G401 (cell line): ENCODE measurements at regions not wholly inside any gene's neighbourhood (a gene's known extent, or its start where the extent isn't known, plus 50 kb on each side); places are given as distances from the start of the nearest gene placed in this dataset.

Experiments
- DNase-seq: peaks from one replicate; pipeline ENCODE4 v3.0.0-alpha.2; 2015; ENCODE audit warnings: low spot score
- in situ Hi-C: cut with HindIII; loops from 2 replicates; pipeline ENCODE4 v1.10.0; 2016; ENCODE audit warnings: low sequenced_read_pairs, mixed read lengths

DNA sequence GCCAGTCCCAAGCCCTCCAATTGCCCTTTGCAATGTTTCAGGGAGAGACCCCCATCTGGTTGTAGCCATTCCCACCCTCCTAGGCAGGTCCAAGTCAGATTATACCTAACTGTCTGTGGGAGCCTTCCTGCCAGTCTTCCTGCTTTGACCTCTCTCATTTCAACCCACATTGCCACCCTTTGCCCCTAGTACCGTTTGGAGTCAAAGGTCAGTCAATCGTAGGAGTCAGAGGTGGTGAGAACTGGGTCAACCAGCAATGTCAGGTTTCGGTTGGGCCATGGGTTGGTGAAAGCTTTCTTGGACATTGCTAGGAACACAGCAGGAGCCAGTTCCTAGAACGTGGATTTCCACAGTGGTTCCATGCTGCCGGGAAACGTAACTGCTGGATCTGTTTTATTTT is 269.4 kb upstream of the GHITM start:
- in situ Hi-C loops = no loop called here

DNA sequence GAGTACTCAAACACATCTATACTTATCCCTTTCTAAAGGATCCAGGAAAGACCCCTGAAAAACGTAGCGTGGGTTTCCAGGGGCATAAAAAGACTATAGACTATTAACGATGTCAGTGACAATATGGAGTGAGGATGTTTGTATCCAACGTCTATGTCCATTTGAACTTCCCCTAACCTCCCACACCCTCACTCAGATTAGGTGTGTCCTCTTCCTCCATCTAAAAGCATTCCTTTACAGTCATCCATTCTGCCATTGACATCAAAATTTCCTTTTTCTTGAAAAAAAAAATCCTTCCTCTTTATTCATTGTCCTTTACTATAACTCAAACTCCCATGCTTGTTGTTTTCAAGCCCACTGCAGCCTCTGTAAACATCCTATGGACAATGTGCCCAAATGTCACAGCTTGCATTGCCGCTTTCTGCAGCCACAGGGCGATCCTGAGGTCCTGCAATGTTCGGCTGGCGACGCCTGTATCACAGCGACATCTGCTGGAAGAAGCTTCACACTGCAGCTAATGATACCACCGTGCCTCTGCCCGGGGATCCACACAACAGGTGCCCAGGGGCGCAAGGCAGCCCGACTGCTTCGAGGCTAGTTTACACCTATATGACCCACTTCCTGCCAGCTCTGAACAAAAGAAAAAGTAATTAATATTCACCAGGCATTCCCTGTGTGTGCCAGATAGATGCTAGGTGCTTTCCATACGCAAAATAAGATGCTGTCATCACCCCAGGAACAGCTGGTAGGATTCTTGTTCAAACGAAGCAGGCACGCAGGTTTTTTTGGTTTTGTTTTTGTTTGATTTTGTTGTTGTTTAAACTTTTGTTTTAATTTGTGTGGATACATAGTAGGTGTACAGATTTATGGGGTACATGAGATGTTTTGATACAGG is 267.9 kb upstream of the GHITM start:
- peak; percentile 69 for DNase-seq
- in situ Hi-C loops = no loop called here

More for the DNA sequence above, 269.4 kb upstream of the GHITM start:
- no peak for DNase-seq

DNA sequence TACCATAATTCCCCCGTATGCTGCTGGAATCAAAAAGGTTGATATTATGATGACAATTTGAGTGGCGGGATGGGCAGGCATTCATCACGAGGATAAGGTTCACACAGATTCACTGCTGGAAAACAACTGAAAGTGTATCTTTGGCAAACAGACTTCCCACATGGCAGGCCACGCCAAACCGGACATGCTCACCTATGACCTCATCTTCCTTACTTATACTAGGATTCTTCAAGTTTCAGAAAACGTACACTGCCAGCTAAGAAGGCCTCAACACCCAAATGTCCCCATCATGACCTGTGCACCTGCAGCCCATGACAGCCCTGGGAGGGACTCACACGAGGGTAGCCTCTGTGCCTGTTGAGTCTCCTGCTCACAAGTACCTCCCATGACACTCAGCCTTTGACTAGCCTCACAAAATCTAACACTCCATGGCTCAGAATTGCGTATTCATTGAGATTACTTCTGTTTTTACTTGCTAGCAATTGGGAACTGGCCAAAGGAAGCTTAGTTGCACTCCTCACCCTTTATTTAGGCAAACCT is 259.0 kb upstream of the GHITM start:
- no peak for DNase-seq
- in situ Hi-C loops = no loop called here

DNA sequence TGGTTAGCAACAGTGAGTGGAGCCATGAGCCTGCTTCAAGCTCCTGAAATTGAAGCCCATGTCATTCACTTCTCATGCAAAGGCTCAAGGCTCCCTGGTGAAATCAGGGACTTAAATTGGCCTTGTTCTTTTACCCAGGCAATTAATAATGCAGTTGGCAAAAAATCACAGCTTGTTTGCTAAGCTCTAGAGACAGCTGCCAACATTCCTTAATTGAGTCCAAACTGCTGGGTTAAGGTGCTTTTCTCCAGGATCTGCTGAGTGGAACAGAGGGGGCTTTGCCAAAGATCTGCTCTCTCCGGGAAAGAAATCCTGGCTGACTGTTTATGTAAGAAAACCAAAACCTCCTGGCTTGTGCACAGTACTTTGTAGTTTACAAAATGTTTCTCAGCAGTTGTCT is 257.6 kb upstream of the GHITM start:
- peak; percentile 37 for DNase-seq
- in situ Hi-C loops = no loop called here

DNA sequence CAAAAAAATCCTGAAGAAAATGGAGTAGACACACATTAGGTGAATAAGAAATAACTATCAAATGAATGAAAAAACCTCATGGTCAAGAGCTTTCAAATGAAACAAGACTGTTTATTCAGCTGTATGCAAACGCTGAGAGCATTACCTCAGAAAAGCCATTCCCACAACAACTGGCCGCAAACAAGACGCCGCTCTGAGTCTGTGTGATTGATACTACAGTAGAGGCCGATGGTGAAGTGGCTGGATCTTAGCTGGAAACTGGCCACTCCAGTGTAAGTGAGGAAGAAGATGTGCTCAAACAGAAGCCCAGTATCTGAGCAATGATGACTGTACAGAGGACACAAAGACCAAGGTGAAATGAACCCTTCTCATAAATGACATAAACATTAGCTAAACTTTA is 252.4 kb upstream of the GHITM start:
- in situ Hi-C loops = no loop called here
- DNase-seq = no peak

DNA sequence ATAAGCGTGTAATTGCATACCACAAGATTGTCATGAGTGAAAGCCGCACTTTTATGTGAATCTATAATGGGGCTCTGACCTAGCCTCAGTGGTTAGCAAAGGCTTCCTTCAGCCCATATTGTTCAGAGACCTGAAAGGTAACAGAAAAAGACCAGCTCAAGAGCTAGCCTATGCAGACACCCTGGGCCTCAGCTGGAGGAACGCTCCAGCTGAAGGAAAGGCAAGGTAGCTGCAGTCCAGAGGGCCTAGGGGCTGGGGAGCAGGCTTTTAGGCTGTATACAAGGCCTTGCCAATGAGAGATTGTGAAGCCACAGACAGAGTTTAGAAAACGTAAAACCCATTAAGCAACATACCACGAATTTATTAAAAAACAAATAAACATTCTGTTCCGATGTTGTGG is 246.6 kb upstream of the GHITM start:
- DNase-seq = no peak
- in situ Hi-C loops = no loop called here

DNA sequence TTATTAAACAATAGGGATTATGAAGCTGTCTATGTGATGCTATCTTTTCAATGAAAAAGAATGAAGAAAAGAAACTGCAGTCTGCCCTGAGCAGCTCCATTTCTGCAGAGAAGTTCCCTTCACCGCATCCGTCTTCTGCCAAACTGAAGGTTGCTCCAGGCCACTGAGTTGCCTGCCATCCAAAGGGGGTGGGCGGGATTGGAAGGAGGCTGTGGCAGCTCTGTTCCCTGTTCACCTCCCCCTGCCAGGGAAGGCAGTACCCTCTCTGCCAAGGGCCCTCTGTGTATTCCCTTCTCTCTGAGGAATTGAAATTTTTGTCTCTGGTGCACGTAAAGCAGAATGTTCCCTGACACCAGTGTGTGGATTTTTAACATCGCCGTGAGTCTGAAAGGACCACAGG is 243.1 kb upstream of the GHITM start:
- in situ Hi-C loops = no loop called here
- no peak for DNase-seq

DNA sequence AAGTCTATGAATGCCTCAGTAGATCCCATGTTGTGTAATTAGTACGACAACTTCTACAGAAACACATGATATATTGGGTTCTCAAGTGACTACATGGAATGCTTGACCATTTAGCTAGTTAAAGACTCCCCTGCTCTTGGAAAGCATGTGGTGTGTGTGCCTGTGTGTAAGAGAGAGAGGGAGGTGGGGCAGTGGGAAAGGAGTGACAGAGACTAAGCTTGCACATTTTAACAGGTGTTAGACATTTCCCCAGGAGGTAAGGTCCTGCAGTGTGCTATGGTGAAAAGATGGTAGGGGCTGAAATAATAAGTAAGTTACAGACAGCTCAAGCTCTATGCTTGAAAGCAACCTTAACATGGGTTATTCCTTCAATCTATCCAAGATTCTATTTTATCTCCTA is 241.7 kb upstream of the GHITM start:
- in situ Hi-C loops = no loop called here
- no peak for DNase-seq

DNA sequence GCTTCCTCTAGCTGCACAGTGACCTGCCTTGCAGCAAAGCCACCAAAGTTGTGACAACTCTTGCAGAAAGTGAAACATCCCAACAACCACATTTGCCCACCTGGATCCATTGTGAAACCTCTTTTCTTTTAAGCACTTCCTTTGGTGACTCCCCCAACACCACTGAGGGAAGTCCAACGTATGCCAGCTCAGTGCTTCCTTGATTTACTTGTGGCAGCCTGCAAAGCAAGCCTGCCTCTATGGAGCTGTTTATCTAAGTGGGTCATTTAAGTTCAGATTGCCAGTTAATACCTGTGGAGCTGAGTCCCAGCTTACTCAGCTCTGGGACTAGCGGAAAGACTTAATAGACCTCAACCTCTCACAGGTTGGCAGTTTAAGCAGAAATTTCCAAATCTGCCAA is 230.8 kb upstream of the GHITM start:
- in situ Hi-C loops = no loop called here
- no peak for DNase-seq

DNA sequence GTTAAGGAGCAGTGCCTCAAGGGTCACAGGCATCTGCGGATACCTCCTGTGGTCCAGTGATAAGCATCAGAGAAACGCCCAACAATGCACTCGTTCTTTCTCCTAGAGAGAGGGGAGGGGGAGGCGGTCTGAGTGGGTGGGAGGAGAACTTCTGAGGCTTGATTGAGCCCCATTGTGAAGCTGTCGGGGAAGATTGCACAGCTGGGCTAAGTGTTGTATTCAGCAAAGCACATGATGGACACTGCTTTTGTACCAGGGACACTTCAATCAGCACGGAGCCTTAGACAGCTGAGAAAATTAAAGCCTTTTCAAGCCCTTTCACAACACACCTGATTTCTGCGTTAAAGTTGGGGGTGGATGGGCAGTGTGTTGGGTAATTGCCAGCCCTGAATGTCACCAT is 230.3 kb upstream of the GHITM start:
- DNase-seq = no peak
- in situ Hi-C loops = no loop called here

DNA sequence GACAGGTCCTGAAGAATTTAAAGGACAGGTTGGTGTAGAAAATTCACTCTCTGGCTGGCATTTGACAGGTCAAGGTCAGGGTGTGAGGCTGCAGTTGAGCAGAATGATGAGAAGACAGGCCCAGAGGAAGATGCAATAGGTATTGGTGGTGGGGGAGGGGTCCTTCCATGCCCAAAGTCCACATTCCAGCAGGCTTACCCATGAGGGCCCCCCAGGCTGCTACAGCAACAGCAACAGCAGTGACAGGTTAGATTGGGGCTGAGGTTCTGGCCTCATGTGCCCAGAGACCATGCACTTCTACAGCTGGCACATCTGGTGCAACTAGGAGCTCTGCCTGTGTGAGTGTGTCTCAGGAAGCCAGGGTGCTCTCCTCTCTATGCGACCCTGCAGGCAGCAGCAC is 223.5 kb upstream of the GHITM start:
- in situ Hi-C loops = no loop called here
- DNase-seq = no peak

DNA sequence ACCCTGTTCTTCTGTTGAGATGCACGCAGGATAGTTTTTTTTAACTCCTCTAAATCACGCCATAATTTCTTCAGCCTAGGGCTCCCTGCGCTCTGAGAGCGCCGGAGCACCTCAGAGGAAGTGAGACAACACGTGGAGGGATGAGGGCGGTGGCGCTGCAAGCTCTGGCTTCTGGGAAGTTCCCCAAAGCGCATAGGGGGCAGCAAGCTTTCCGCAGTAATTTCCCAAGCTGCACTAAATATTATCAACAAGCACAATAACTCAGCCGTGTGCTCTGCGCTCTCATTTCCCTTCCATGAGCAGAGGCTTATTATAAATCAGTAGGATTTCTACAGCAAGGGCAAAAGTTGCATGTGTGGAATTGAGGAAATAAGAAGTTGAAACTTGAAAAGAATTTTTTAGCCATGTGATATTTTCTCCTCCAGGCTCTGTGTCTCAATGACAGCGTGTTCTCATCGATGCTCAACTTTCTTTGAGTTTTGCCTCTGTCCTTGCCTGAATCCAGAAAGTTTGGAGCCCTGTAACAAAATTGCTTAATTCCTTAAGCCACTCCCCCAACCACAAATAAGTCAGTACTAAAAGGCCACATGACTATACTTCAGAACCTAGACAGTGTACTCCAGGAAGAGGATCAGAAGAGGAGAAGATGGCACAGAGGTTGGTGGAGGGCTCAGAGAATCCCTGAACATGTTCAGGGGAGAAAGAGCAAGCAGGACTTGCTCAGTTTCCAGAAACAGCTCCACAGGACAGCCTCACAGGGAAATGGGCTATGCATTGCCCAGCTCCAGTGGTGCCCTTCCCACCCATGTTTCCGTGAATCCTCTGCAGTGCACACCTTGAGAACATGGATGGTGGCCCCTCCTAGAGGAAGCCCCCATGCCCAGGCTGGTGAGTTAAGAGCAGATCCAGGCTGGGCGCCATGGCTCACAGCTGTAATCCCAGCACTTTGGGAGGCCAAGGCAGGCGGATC is 221.5 kb upstream of the GHITM start:
- no peak for DNase-seq
- in situ Hi-C loops = no loop called here

DNA sequence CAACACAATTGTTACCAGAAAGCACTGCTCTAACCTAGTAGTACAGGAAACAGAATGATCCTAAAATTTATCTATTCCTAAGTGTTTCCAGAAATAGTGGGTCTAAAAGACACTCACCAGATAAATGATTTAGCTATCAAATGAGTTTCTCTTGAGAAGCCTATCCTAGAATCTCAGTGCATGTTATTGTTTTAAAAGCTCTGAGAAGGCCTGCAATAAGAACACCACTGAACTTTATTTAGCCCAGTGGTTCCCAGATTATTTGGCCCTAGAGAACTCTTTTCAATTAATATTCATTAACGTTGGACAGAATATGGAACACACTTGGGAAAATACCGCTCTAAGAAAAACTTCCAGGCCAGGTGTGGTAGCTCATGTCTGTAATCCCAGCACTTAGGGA is 220.1 kb upstream of the GHITM start:
- in situ Hi-C loops = no loop called here
- no peak for DNase-seq

DNA sequence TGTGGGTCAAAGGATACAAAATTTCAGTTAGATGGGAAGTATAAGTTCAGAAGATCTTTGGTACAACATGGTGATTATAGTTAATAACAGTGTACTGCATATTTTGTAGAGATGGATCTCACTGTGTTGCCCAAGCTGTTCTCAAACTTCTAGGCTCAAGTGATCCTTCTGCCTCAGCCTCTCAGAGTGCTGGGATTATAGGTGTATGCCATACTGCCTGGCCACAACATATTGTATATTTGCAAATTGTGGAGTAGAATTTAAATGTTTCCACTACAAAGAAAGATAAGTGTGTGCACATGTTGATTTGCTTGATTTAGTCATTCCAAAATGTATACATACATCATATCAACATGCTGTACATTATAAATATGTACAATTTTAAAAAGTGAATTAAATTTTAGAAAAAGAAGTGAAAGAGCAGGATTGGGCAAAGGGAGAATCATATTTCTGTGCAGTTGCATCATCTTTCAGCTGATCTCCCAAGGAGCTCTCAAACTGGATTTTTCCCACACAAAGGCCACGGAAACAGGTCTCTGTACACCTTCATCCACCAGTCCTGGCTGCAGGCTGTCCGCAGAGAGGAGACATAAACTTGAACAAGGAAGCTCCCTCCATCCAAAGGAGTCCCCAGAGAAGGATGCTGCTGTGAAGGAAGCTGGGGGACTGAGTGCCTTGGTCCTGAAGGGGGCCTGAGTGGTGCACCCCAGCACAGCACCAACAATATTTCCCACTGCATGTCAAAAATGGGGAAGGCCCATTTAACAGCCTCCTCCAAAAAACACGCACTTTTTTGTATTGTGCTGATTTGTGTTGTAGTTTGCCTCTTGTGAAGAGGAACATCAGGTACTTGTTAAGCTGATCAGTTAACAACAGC is 217.1 kb upstream of the GHITM start:
- in situ Hi-C loops = no loop called here
- DNase-seq = no peak

DNA sequence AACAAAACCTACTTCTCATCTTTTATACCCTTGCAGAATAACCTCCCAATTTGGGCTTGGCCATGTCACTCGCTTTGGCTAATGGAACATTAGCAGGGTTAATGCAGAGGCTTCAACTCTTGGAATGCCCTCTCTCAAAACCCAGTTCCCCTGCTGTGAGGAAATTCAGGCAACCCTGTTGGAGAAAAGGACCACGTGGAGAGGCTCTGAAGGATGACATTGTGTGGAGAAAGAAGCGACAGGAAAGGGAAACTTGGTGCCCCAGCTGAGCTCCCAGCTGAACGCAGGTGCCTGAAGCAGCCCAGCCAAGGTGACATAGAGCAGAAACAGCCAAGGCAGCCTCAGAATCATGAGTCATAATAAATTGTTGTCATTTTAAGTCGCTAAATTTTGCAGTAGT is 214.2 kb upstream of the GHITM start:
- no peak for DNase-seq
- in situ Hi-C loops = no loop called here

DNA sequence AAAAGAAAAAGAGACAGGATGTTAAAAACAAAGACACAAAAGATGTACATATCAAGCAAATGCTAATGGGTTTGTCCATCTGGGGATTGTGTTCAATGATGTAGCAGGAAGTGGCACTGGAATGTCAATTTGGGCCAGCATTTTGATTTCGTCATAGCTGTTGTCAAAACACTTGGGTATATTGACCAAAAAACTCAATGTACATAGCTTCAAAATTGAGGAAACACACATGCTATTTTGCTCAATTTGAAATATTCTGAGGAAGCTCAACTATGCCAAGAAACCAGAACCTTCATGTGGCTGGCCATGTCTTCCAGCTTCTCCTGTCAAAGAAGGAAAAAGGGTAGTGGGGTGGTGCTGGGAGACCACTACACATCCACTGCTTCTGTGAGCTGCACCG is 212.7 kb upstream of the GHITM start:
- in situ Hi-C loops = no loop called here
- no peak for DNase-seq

DNA sequence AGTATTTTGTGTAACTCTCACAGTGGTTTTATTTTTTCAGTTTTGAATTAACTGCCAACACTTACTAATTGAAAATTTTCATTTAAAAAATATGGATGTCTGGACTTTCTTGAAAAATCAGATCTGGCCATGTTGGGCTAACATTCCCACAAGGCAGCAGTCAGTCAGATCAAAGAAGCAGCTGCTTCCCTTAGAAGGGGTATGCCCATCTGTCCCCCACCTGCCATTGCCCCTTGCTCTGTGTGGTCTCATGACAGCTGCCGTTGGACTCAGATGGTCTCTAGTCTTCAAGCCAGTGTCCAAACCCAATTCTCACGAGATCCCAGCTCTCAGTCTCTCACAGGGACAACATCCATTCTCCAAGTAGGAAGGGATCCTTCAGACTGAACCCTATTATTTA is 212.1 kb upstream of the GHITM start:
- in situ Hi-C loops = no loop called here
- DNase-seq = no peak

DNA sequence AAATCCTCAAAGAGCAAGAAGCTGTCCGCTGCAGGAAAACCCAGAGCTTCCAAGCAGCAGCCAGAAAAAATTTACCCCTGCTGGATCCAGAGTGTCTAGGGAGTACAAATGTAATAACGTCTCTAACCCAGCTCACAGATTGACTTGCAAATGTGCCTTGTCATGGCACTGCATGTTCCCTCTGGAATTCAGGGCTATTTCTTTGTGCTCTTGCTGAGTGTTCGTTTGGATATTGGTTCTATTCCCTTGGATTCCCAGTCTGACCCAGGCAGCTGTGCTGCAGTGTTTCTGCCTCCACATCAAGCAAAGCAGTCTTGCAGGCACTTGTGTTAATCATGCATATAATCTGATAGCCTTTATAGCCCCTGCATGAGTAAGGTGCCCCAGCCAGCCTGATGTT is 209.9 kb upstream of the GHITM start:
- no peak for DNase-seq
- in situ Hi-C loops = no loop called here

DNA sequence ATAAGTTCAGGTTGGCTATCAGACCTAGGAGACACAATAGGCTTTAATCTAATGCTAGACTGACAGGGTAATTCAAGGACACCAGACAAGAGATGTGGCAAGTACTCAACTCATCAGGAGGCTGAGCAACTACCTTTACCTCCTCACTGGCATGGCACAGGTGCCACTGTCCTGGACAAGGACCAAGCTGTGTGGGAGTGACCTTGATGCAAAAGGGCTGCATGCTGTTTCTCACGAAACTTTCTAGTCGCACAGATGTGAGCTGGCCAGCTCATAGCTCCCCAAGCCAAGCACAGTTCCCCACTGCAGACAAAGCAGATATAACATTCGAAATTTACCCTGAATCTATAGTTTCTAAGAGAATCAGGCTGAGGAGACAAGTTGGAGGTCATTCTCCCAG is 207.6 kb upstream of the GHITM start:
- DNase-seq = no peak
- in situ Hi-C loops = no loop called here
